Sigmoid colon (tissue), 4 donors: ENCODE measurements at regions not wholly inside any gene's neighbourhood (a gene's known extent, or its start where the extent isn't known, plus 50 kb on each side); places are given as distances from the start of the nearest gene placed in this dataset.

ENCODE experiments used
- POLR2AphosphoS5 ChIP-seq, 4 donors: sonication (generic); formaldehyde crosslinking; IDR thresholded peaks; one replicate each; pipeline ENCODE4 v1.6.1; 2017; ENCODE audit warnings: antibody characterized with exemption in 4 of 4
- TF ChIP-seq, protein P1 (sequence below), 4 experiments: fragments of 450-650 bp in 3 of 4; fragments of 200-600 bp in 1 of 4; IDR thresholded peaks; one replicate each; pipeline ENCODE4 v1.5.1; 2016 to 2019; ENCODE audit warnings: antibody characterized with exemption in 4 of 4, mild to moderate bottlenecking in 3 of 4, moderate library complexity in 2 of 4

DNA sequence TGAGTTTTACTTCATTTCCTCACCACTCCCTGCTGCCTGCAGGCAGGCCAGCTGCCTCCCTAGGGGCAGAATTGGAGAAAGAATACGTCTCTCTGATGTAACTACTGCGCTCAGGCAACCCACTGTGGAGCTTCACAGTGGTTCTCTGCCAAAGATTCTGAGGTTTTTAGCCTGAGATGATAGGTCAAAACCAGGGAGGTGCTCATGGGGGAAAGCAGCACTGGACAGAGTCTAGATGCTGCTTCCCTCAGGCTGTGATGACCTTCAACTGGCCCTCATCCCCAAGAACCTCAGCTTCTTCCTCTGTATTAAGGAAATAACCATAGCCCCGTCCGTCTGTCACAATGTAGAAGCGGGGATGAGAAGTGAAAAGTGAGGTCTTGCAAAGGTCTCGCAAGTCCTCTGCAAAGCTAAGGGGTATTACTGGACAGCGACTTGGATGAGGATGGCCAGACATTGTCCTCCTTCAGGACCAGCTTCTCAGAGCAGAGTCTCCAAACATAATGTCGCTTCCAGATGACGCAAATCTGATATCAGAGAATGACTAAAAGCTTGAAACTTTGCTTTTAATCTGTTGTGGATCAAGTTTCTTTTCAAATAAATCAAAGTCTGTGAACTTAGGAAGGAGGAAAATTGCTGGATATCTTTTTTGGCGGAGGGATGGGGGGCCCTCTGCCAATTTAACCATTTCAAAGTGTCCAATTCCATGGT, 65.9 kb upstream of the ATP5PO start:
- TF ChIP-seq, protein P1, sequence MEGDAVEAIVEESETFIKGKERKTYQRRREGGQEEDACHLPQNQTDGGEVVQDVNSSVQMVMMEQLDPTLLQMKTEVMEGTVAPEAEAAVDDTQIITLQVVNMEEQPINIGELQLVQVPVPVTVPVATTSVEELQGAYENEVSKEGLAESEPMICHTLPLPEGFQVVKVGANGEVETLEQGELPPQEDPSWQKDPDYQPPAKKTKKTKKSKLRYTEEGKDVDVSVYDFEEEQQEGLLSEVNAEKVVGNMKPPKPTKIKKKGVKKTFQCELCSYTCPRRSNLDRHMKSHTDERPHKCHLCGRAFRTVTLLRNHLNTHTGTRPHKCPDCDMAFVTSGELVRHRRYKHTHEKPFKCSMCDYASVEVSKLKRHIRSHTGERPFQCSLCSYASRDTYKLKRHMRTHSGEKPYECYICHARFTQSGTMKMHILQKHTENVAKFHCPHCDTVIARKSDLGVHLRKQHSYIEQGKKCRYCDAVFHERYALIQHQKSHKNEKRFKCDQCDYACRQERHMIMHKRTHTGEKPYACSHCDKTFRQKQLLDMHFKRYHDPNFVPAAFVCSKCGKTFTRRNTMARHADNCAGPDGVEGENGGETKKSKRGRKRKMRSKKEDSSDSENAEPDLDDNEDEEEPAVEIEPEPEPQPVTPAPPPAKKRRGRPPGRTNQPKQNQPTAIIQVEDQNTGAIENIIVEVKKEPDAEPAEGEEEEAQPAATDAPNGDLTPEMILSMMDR (IDR thresholded peaks at IDR 0.05) = no peak
- TF ChIP-seq POLR2AphosphoS5 (IDR thresholded peaks at IDR 0.05) = no peak
